ENCODE measurements at regions not wholly inside any gene's neighbourhood (a gene's known extent, or its start where the extent isn't known, plus 50 kb on each side); places are given as distances from the start of the nearest gene placed in this dataset.
"Not testable (repeated sequence)": the region's sequence is repeated elsewhere in the genome, so short reads cannot be mapped to it uniquely, and the experiment has no call there.

GRCh38 chr18:24567199-24567598, 106.8 kb downstream of the HRH4 start:
- no peak for DNase-seq

DNA sequence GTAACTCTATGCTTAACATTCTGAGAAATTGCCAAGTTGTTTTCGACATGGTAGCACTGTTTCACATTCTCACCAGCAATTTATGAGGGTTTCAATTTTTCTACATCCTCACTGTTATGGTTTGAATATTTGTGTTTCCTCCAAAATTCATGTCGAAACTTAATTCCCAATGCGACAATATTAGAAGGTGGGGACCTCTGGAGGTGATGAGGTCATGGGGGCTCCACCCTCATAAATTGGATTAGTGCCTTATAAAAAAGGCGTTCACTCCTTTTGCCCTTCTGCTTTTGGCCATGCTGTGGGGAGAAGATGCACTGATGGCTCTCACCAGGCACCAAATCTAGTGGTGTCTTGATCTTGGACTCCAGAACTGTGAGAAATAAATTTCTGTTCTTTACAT, 110.3 kb downstream of the HRH4 start:
- DNase-seq, result no peak

- DNase-seq, result no peak
Measured at GRCh38 chr18:24582771-24583170, 122.3 kb downstream of the HRH4 start.

GRCh38 chr18:24584205-24584604, 123.8 kb downstream of the HRH4 start:
- no peak for DNase-seq

DNA sequence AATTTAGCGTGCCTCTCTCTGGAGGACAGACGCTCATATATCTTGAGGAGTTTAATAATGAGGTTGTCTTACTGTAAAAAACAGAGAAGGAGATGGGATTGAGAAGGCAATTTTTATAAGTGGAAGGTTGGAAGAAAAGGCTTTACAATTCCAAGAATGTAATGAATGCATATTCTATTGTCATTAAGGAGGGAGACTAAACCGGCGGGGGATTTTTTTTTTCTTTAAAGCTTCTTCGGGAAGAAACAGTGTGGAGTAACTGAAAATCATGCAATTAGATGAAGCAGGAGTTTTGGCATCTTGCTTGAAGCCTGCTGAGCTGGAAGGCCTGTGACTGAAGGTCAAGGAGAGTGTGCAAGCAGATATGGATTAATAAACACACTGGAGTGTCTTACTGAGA, 124.4 kb downstream of the HRH4 start:
- no peak for DNase-seq

DNA sequence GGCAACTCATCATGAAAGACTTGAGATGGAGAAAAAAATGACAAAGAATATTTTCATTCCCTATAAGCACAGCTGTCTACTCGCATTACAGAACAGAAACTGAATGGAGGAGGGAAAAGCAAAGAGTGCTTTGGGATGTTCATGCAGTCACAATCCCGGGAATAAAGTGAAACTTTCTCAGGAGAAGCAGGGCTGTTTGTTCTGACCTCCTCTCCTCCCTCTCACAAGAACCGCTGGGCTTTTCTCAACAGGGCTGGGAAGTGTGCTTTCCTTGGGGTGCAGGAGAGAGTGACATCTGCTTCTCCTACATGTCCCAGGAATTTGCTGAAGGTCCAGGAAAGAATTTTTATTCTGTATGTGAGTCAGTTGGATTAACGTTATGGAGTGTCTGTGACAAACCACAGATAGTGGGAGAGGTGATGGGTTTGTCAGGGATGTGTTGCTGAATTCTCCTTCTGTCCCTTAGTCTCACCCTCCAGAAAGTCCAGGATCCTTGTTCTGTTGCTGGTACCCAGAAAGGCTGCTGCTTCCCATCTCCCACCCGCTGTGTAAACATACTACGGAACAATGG, 125.6 kb downstream of the HRH4 start:
- DNase-seq, result no peak

GRCh38 chr18:24586662-24587360, 126.4 kb downstream of the HRH4 start:
- no peak for DNase-seq

GRCh38 chr18:24588440-24588839, 128.0 kb downstream of the HRH4 start:
- no peak for DNase-seq

DNA sequence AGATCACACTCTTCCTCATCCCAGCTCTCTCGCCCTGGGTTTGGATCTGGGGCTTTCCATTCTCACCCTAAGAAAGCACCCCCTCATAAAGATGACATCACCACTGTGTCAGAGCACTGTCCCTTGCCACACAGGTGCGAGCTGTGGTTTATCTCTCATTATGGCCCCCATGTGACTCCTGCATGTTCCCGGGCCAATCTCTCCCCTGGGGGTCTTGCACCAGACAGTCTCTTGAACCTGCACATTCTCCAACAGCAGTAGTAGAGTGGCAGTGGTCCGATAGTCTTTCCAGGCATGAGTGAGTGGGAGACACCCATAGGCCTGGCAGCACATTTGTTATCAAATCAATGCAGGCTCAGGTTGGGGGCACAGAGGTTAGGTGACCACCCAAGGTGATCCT, 130.5 kb downstream of the HRH4 start:
- DNase-seq, result no peak

GRCh38 chr18:24593401-24593800, 133.0 kb downstream of the HRH4 start:
- DNase-seq, result no peak

DNA sequence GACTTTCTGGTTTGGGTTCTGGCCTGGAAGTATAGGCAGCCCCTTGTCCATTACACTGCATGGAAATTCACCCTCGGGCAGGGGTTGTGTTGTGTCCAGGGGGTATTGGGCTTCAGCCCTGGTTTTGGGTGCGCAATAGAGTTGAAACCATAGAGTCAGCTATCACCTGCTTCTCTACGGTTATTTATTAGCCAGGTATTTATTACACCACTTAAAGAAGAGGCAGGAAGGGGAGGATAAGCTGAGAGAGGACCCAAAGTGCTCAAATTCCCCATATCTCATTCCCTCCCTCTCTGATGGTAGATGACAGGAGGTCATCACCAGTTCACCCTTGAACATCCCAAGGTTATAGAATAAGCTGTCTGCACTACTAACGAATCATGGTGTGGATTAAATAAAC, 133.4 kb downstream of the HRH4 start:
- no peak for DNase-seq

DNA sequence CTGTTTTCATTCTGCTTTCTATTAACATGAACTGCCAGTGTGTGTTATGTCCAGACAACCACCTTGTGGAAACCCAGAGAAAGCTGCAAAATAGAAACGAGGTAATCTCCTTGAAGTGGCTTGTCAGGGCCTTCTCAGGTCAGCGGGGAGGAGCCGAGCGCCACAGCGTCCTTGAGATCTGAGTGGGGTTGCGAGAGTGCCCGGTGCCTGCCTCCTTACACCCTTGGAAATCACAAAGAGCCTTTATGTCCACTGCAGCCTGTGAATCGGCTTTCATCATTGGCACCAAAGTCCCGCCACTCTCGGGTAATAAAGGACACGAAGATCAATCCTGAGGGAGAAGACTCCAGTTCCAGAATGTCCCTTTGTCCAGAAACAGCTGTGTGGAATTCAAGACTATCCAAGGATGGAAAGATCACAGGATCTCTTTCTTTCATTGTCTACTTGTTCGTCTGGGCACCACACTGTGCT, 135.2 kb downstream of the HRH4 start:
- no peak for DNase-seq

DNA sequence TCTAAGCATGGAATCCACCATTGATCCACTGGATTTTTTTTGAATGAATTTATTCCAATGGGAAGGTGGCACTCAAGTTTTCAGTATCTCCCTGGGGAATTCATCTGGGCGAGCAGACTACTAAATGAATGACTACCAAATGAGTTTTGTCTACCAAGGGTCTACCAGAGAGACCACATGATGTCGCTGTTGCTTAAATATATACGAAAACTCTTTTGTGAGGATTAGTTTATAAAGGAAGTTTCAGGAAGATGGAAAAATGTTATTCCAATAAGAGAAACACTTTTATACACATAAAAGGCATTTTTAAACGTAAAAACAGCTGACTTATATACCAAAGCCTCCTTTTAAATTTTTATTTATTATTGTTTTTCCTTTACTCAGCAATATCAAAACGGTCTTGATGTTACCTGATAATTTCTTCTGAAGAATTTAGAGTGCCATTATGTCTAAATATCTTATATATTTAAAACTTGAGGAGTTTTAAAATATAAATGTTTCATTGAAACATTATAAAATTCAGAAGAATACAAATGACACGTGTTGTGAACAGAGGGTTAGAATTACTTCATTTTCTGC, 139.7 kb downstream of the HRH4 start:
- DNase-seq, result peak in 1 of 2 experiments; percentile 61

- DNase-seq, result no peak
Measured at GRCh38 chr18:24601585-24601984, 141.1 kb downstream of the HRH4 start.

GRCh38 chr18:24602201-24602600, 141.8 kb downstream of the HRH4 start:
- no peak for DNase-seq

GRCh38 chr18:24603151-24603550, 142.7 kb downstream of the HRH4 start:
- no peak for DNase-seq

GRCh38 chr18:24605444-24605843, 145.0 kb downstream of the HRH4 start:
- no peak for DNase-seq

DNA sequence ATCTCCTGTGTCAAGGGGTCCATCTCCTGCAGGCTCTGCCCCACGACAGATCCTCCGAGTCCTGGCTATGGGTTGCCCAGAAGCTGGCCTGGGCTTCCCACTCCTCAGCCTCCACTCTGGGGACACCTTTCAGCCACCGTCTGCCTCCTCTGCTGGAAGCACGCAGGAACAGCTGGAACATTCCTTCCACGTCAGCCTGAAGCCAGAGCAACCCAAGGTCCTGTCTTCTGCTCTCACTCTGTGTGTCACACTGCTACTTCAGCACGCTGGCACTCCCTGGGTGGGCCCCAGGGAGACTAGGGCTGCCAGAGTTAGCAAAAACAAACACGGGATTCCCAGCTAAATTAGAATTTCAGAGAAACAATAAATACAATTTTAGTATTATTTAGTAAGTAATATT, 148.8 kb downstream of the HRH4 start:
- DNase-seq, result no peak

- DNase-seq, result no peak
Measured at GRCh38 chr18:24611075-24611474, 150.6 kb downstream of the HRH4 start.

DNA sequence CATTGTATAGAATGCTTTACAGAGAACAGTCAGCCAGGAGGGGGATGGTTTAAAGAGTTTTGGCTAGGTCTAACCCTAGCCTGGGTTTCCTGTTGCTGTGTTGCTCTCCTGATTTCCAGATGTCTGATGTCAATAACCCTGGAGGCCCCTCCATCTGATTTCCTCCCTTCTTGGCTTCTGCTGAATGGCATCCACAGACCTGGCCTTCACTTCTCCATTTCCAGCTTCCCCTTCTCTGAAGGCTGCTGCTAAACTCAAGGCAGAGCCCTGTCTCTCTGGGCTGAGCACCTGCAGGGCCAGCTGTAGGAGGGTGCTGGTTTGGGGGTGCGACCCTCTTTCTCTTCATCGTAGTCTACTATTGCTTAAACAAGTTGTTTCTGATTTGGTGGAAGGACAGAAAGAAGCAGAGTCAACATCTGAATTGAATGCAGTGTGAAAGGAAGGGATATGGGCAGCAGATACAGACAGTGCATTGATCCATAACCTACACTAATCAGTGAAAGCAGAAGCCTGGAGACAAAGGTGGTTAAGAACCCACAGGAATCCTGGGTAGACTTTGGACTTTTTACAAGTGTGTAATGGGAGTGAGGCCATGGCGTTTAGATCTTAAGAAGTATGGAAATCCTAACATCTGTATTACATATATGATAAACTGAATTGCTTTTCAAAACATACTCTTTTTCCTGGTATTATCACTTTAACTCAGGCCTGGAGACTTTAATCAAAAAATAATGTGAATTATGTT, 153.6 kb downstream of the HRH4 start:
- no peak for DNase-seq

DNA sequence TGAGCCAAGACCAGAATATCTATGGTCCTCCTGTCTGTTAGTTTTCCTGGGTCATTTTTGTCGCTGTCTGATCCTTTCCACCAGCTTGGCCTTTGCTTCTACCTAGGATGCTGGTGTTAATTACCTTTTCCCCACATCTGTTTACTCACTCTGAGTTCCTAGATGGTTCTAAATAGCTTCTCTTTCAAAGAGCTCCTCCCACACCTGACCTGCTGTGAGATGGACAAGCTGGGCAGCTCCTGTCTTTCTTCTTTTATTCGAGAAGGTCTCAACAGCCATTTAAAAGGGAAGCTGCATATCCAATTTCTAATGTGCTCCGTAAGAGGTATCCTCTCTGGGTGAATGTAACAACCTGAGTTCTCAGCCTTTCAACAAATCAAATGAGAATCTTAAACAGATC, 156.2 kb downstream of the HRH4 start:
- no peak for DNase-seq

DNA sequence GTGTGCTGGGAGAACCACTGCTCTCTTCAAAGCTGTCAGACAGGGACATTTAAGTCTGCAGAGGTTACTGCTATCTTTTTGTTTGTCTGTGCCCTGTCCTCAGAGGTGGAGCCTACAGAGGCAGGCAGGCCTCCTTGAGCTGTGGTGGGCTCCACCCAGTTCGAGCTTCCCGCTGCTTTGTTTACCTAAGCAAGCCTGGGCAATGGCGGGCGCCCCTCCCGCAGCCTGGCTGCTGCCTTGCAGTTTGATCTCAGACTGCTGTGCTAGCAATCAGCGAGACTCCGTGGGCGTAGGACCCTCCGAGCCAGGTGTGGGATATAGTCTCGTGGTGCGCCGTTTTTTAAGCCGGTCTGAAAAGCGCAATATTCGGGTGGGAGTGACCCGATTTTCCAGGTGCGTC, 164.0 kb downstream of the HRH4 start:
- DNase-seq, result not testable (repeated sequence)

DNA sequence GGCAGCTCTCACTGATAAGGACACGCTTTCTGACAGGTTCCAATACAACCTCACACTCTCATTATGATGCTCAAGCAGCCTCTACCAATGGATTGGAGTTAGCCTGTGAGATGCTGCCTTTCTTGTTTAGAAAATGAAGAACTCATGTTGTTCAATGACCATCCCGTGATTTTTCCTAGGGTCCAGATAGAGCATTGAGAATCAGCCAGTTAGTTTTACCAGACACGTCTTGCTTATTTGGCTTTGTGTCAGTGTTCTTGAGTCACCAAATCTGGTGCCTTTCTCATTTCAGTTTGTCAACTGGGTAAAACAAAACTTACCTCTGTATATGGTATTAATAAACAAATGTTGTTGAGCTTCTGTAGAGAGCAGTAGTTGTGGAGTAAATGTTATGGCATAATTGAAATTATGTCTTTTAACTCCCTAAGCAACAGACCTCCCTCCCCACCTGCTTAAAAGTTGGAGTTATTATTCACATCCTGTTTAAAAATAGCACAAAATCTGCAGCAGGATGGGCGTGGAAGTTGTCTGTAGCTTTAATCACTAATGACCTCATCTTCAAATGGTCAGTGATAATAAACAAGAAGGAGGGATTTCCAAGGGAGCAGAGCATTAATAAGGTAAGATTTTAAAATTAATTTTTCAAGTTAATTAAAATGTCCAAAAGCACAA, 167.3 kb downstream of the HRH4 start:
- no peak for DNase-seq

Measured in cerebellar nuclear complex (tissue), 1 donor.